ENCODE measurements at regions not wholly inside any gene's neighbourhood (a gene's known extent, or its start where the extent isn't known, plus 50 kb on each side); places are given as distances from the start of the nearest gene placed in this dataset.

DNA sequence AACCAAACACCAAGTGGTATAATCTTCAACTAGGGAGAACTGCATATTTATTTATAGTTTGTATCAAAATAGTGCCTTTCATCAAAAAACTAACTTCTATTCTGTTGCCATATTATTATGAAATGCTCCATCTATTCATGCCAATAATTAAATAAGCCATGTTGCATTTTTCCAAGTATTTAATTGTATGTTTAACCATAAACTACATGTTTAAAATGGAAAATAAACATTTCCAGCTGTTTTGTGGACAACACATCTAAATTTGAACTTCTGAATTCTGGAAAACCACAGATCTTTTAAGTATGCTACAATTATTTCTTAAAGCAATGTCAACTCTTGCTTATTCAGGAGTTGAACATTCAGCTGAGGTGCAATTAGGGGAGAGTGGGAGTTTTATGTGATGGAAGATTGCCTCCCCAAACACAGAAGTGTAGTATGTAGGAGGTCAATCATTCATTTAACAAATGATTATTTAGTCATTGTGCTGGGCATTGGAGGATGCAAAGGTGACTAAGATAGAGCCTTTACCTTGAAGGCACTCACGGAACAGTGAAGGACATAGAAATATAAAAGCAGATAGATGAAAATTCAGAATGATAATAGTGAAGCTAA lies 80.7 kb upstream of the PPP1R3C start:
- peaks cover 1% of the 10 kb centered on the region; the same call in 1 of the 2 replicates for H3K27me3 Mint-ChIP-seq (ENCODE audit: low read depth)
- H3K79me2 ChIP-seq (ENCODE audit: insufficient read depth, low read length), result no peaks in the 10 kb centered on the region
- H3K9me3 ChIP-seq (ENCODE audit: control insufficient read depth, low read depth, low read length), result no peaks in the 10 kb centered on the region
- H3T11ph ChIP-seq (ENCODE audit: low read length), result no peak overlapping the region
- no peaks in the 10 kb centered on the region for H3K23me2 ChIP-seq (ENCODE audit: insufficient read length, low read depth, low read length, poor library complexity, severe bottlenecking)
- H2BK120ac ChIP-seq (ENCODE audit: low read depth, low read length, poor library complexity, severe bottlenecking), result no peak overlapping the region
- no peak overlapping the region for H2AFZ ChIP-seq (ENCODE audit: low read length)
- WGBS (ENCODE audit: extremely low coverage, insufficient read length, low lambda C conversion rate), result no CpG with 5 or more reads among the region's 1 CpG
- no peak overlapping the region for H4K5ac ChIP-seq (ENCODE audit: insufficient read length, low read depth, low read length)
- H3K4ac ChIP-seq (ENCODE audit: low read depth, low read length), result no peak overlapping the region
- peaks cover 4 to 13% of the 10 kb centered on the region in 2 experiments; a peak in 3 of 4 replicates for H3K4me1 Mint-ChIP-seq
- no peaks in the 10 kb centered on the region for H3K79me1 ChIP-seq (ENCODE audit: insufficient read depth, low read depth, low read length, poor library complexity, severe bottlenecking)
- no peaks in the 10 kb centered on the region for H4K20me1 ChIP-seq (ENCODE audit: control insufficient read depth, insufficient read depth, insufficient read length)
- H3K9me3 Mint-ChIP-seq, result no peaks in the 10 kb centered on the region
- no peak overlapping the region for H2BK20ac ChIP-seq (ENCODE audit: low read depth, low read length, poor library complexity, severe bottlenecking)
- no peak for DNase-seq
- no peak overlapping the region for H2BK15ac ChIP-seq (ENCODE audit: low read depth, low read length)
- no peak overlapping the region for H4K8ac ChIP-seq (replicated peaks; ENCODE audit: insufficient read length, low read depth, low read length)
- H2AK5ac ChIP-seq (ENCODE audit: insufficient read length, low read length), result no peak overlapping the region
- TF ChIP-seq, protein P1, sequence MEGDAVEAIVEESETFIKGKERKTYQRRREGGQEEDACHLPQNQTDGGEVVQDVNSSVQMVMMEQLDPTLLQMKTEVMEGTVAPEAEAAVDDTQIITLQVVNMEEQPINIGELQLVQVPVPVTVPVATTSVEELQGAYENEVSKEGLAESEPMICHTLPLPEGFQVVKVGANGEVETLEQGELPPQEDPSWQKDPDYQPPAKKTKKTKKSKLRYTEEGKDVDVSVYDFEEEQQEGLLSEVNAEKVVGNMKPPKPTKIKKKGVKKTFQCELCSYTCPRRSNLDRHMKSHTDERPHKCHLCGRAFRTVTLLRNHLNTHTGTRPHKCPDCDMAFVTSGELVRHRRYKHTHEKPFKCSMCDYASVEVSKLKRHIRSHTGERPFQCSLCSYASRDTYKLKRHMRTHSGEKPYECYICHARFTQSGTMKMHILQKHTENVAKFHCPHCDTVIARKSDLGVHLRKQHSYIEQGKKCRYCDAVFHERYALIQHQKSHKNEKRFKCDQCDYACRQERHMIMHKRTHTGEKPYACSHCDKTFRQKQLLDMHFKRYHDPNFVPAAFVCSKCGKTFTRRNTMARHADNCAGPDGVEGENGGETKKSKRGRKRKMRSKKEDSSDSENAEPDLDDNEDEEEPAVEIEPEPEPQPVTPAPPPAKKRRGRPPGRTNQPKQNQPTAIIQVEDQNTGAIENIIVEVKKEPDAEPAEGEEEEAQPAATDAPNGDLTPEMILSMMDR (conservative IDR thresholded peaks at IDR 0.05), result no peak
- H3K27ac ChIP-seq (ENCODE audit: insufficient read length, low read depth, low read length), result no peak overlapping the region
- no peak overlapping the region for H3K56ac ChIP-seq (ENCODE audit: insufficient read length, low read depth, low read length)
- no peaks in the 10 kb centered on the region for H3K4me1 ChIP-seq (ENCODE audit: insufficient read depth, low read length)
- no peak overlapping the region for H3K14ac ChIP-seq (ENCODE audit: insufficient read depth, low read length)
- no peak overlapping the region for H3K4me3 Mint-ChIP-seq
- H3K27me3 ChIP-seq (ENCODE audit: insufficient read depth, low read length), result no peaks in the 10 kb centered on the region
- no peak overlapping the region for H3K4me2 ChIP-seq (ENCODE audit: insufficient read depth, insufficient read length, low read length)
- no peaks in the 10 kb centered on the region for H3K36me3 Mint-ChIP-seq (ENCODE audit: insufficient read depth in 1 of 3, low read depth in 3 of 3)
- no peak overlapping the region for H2BK5ac ChIP-seq (ENCODE audit: insufficient read length, low read length)
- H3K27ac Mint-ChIP-seq, result no peak overlapping the region
- no peak overlapping the region for H4K91ac ChIP-seq (ENCODE audit: insufficient read length, low read depth, low read length)
- no peak overlapping the region for H3K9ac ChIP-seq (ENCODE audit: extremely low read depth, insufficient read length, low read length)
- H3K18ac ChIP-seq (ENCODE audit: insufficient read length, low read depth, low read length), result no peak overlapping the region
- no peak overlapping the region for H2BK12ac ChIP-seq (ENCODE audit: insufficient read length, low read depth, low read length)
- no peak overlapping the region for H3K23ac ChIP-seq (ENCODE audit: insufficient read length, low read depth, low read length)
